Neuronal stem cell (in vitro differentiated cells): ENCODE measurements at regions not wholly inside any gene's neighbourhood (a gene's known extent, or its start where the extent isn't known, plus 50 kb on each side); places are given as distances from the start of the nearest gene placed in this dataset.

Experiments
- DNase-seq: peaks from one replicate; pipeline ENCODE4 v3.0.0-alpha.2; 2013; ENCODE audit warnings: low spot score
- H2AFZ ChIP-seq: one replicate; pipeline ENCODE4 v1.6.1; 2013; ENCODE audit warnings: mild to moderate bottlenecking, low read length, inconsistent platforms
- H2AK5ac ChIP-seq: 2 replicates; pipeline ENCODE4 v1.6.1; 2013; ENCODE audit warnings: low read depth, mild to moderate bottlenecking, inconsistent platforms, low read length, moderate library complexity, mixed read lengths
- H2BK120ac ChIP-seq: 2 replicates; pipeline ENCODE4 v1.6.1; 2013; ENCODE audit warnings: low read depth, mild to moderate bottlenecking, inconsistent platforms, low read length, moderate library complexity, mixed read lengths
- H2BK12ac ChIP-seq: one replicate; pipeline ENCODE4 v1.6.1; 2013; ENCODE audit warnings: low read length, inconsistent platforms
- H2BK15ac ChIP-seq: 2 replicates; pipeline ENCODE4 v1.6.1; 2013; ENCODE audit warnings: mild to moderate bottlenecking, low read length, inconsistent platforms, mixed read lengths
- H2BK5ac ChIP-seq: one replicate; pipeline ENCODE4 v1.6.1; 2013; ENCODE audit warnings: inconsistent platforms, mild to moderate bottlenecking, low read length, moderate library complexity
- H3K14ac ChIP-seq: one replicate; pipeline ENCODE4 v1.6.1; 2013; ENCODE audit warnings: low read length, inconsistent platforms
- H3K18ac ChIP-seq: 2 replicates; pipeline ENCODE4 v1.6.1; 2013; ENCODE audit warnings: low read length, inconsistent platforms
- H3K23ac ChIP-seq: 2 replicates; pipeline ENCODE4 v1.6.1; 2013; ENCODE audit warnings: low read depth, mild to moderate bottlenecking, mixed read lengths, low read length, inconsistent platforms; ENCODE audit not compliant: poor library complexity
- H3K27ac ChIP-seq: replicated peaks from 3 replicates; pipeline ENCODE4 v1.5.1; 2013; ENCODE audit warnings: low read length, inconsistent platforms
- H3K27me3 ChIP-seq, 3 experiments: 2 replicates each; pipeline ENCODE4 v1.6.1; 2013; ENCODE audit warnings: low read length in 3 of 3, mild to moderate bottlenecking in 2 of 3, inconsistent platforms in 1 of 3, low read depth in 1 of 3, mixed read lengths in 1 of 3, moderate library complexity in 1 of 3; ENCODE audit not compliant: control insufficient read depth in 3 of 3, insufficient read depth in 3 of 3
- H3K36me3 ChIP-seq, 2 donors: replicated peaks in 1 of 2; 2 replicates each; pipeline ENCODE4 v1.6.1; 2013; ENCODE audit warnings: low read length in 2 of 2; ENCODE audit not compliant: control insufficient read depth in 2 of 2, insufficient read depth in 2 of 2
- H3K4ac ChIP-seq: 2 replicates; pipeline ENCODE4 v1.6.1; 2013; ENCODE audit warnings: inconsistent platforms, mild to moderate bottlenecking, low read length, moderate library complexity
- H3K4me1 ChIP-seq, 2 donors: 1 replicate in 1 of 2; 2 replicates in 1 of 2; pipeline ENCODE4 v1.6.1; 2013; ENCODE audit warnings: low read length in 2 of 2, low read depth in 1 of 2; ENCODE audit not compliant: control insufficient read depth in 2 of 2, insufficient read depth in 1 of 2
- H3K4me2 ChIP-seq: one replicate; pipeline ENCODE4 v1.6.1; 2013; ENCODE audit warnings: mild to moderate bottlenecking, low read length, inconsistent platforms; ENCODE audit not compliant: insufficient read depth, poor library complexity, severe bottlenecking
- H3K4me3 ChIP-seq, 2 donors: 2 replicates each; pipeline ENCODE4 v1.5.1; 2013; ENCODE audit warnings: low read length in 2 of 2, mild to moderate bottlenecking in 2 of 2, inconsistent platforms in 1 of 2, moderate library complexity in 1 of 2
- H3K79me1 ChIP-seq: one replicate; pipeline ENCODE4 v1.6.1; 2013; ENCODE audit warnings: low read depth, mild to moderate bottlenecking, inconsistent platforms, low read length, moderate library complexity
- H3K9ac ChIP-seq: one replicate; pipeline ENCODE4 v1.6.1; 2013; ENCODE audit warnings: mild to moderate bottlenecking, low read depth, low read length, inconsistent platforms; ENCODE audit not compliant: poor library complexity
- H3K9me3 ChIP-seq, 2 donors: replicated peaks in 1 of 2; 2 replicates each; pipeline versions ENCODE3 to v1.6.1; 2013; ENCODE audit warnings: low read length in 2 of 2, mild to moderate bottlenecking in 2 of 2, inconsistent platforms in 1 of 2, low read depth in 1 of 2, mixed read lengths in 1 of 2, moderate library complexity in 1 of 2; ENCODE audit not compliant: control insufficient read depth in 2 of 2, insufficient read depth in 1 of 2
- H4K8ac ChIP-seq: one replicate; pipeline ENCODE4 v1.6.1; 2013; ENCODE audit warnings: low read depth, mild to moderate bottlenecking, inconsistent platforms, low read length, moderate library complexity
- H4K91ac ChIP-seq: one replicate; pipeline ENCODE4 v1.6.1; 2013; ENCODE audit warnings: low read length, low read depth, mild to moderate bottlenecking, inconsistent platforms; ENCODE audit not compliant: poor library complexity
- WGBS, 2 donors: extraction: QIAGEN DNeasy Blood & Tissue Kit; methylation state at CpG; one replicate each; pipeline ENCODE4 v1.1.7; 2013; ENCODE audit warnings: missing lambda C conversion rate in 2 of 2, mixed read lengths in 1 of 2; ENCODE audit not compliant: insufficient read length in 2 of 2, insufficient replicate concordance in 1 of 2; ENCODE audit errors: extremely low coverage in 2 of 2; 5-methylcytosine and 5-hydroxymethylcytosine counted together

GRCh38 chr6:21722510-21722909 is 129.0 kb downstream of the SOX4 start:
- Histone ChIP-seq H3K27me3 (no peaks in the 10 kb centered on the region), H2AFZ (no peak overlapping the region), H4K8ac (no peak overlapping the region), H2BK5ac (no peak overlapping the region), H2BK15ac (no peak overlapping the region), H3K23ac (no peak overlapping the region), H3K14ac (no peak overlapping the region), H3K36me3 (peaks cover 0 to 17% of the 10 kb centered on the region in 2 donors), H3K18ac (no peak overlapping the region), H3K79me1 (peaks cover 7% of the 10 kb centered on the region), H3K4me3 (no peak overlapping the region), H3K4me1 (peaks cover 0 to 3% of the 10 kb centered on the region in 2 donors), H3K9ac (no peak overlapping the region), H4K91ac (no peak overlapping the region), H3K27ac (no peak overlapping the region), H2BK12ac (no peak overlapping the region), H3K4ac (no peak overlapping the region), H3K4me2 (no peak overlapping the region), H2BK120ac (no peak overlapping the region), H3K9me3 (peaks cover 8 to 12% of the 10 kb centered on the region in 2 donors), H2AK5ac (no peak overlapping the region)
- no peak for DNase-seq
- WGBS, 2 donors = no CpG with 5 or more reads among the region's 12 CpGs

- Histone ChIP-seq H3K4me1 (peaks cover 3 to 8% of the 10 kb centered on the region in 2 donors), H3K27me3 (no peaks in the 10 kb centered on the region), H4K91ac (no peak overlapping the region), H3K23ac (no peak overlapping the region), H4K8ac (no peak overlapping the region), H3K27ac (no peak overlapping the region), H3K9me3 (no peaks in the 10 kb centered on the region), H3K18ac (no peak overlapping the region), H3K4ac (no peak overlapping the region), H3K9ac (no peak overlapping the region), H3K4me2 (no peak overlapping the region), H2BK12ac (no peak overlapping the region), H3K36me3 (peaks cover 0 to 12% of the 10 kb centered on the region in 2 donors), H2BK15ac (no peak overlapping the region), H3K79me1 (no peaks in the 10 kb centered on the region), H3K4me3 (no peak overlapping the region), H2AFZ (no peak overlapping the region), H3K14ac (no peak overlapping the region), H2BK120ac (no peak overlapping the region), H2AK5ac (no peak overlapping the region), H2BK5ac (no peak overlapping the region)
- DNase-seq = no peak
- WGBS, 2 donors = no CpG with 5 or more reads among the region's 7 CpGs
Measured at GRCh38 chr6:21726676-21727075, 133.1 kb downstream of the SOX4 start.

- Histone ChIP-seq H2BK5ac (no peak overlapping the region), H3K4me1 (peaks cover 10 to 12% of the 10 kb centered on the region in 2 donors), H3K79me1 (no peaks in the 10 kb centered on the region), H3K23ac (no peak overlapping the region), H2AFZ (no peak overlapping the region), H3K4me3 (no peak overlapping the region), H2BK12ac (no peak overlapping the region), H3K18ac (no peak overlapping the region), H3K36me3 (peaks cover 0 to 12% of the 10 kb centered on the region in 2 donors), H2BK15ac (no peak overlapping the region), H3K4ac (no peak overlapping the region), H3K4me2 (no peak overlapping the region), H4K91ac (no peak overlapping the region), H2AK5ac (no peak overlapping the region), H2BK120ac (no peak overlapping the region), H3K9ac (no peak overlapping the region), H3K27ac (no peak overlapping the region), H3K14ac (no peak overlapping the region), H3K27me3 (no peaks in the 10 kb centered on the region), H4K8ac (no peak overlapping the region), H3K9me3 (no peaks in the 10 kb centered on the region)
- DNase-seq = no peak
- WGBS, 2 donors = no CpG with 5 or more reads among the region's 7 CpGs
Measured at GRCh38 chr6:21728141-21728540, 134.6 kb downstream of the SOX4 start.

GRCh38 chr6:21729431-21729830 is 135.9 kb downstream of the SOX4 start:
- Histone ChIP-seq H3K14ac (no peak overlapping the region), H2BK5ac (no peak overlapping the region), H2AK5ac (no peak overlapping the region), H3K79me1 (no peaks in the 10 kb centered on the region), H3K18ac (no peak overlapping the region), H3K4me1 (peaks cover 15 to 19% of the 10 kb centered on the region in 2 donors), H3K4me3 (no peak overlapping the region), H4K8ac (no peak overlapping the region), H2BK12ac (no peak overlapping the region), H4K91ac (no peak overlapping the region), H3K23ac (no peak overlapping the region), H3K9me3 (peaks cover 0 to under 1% of the 10 kb centered on the region in 2 donors), H3K9ac (no peak overlapping the region), H3K4ac (no peak overlapping the region), H2BK15ac (no peak overlapping the region), H3K27me3 (no peaks in the 10 kb centered on the region), H3K4me2 (no peak overlapping the region), H2AFZ (no peak overlapping the region), H2BK120ac (no peak overlapping the region), H3K36me3 (peaks cover 0 to 12% of the 10 kb centered on the region in 2 donors), H3K27ac (no peak overlapping the region)
- no CpG with 5 or more reads among the region's 4 CpGs for WGBS, 2 donors
- DNase-seq = no peak
